Spleen (tissue), 11 donors: ENCODE measurements at regions not wholly inside any gene's neighbourhood (a gene's known extent, or its start where the extent isn't known, plus 50 kb on each side); places are given as distances from the start of the nearest gene placed in this dataset.
"Not testable (repeated sequence)": the region's sequence is repeated elsewhere in the genome, so short reads cannot be mapped to it uniquely, and the experiment has no call there.

Source experiments
- DNase-seq: peaks from one replicate; pipeline ENCODE4 v3.0.0-alpha.2; 2020
- H3K27ac ChIP-seq, 8 donors: fragments of 200-600 bp; sonication (generic) in 7 of 8; 1 replicate in 4 of 8; 2 replicates in 4 of 8; pipeline versions ENCODE4 v1.5.0 to v1.8.0; 2016 to 2021; ENCODE audit warnings: inconsistent platforms in 4 of 8, mild to moderate bottlenecking in 4 of 8, moderate library complexity in 1 of 8
- H3K27me3 ChIP-seq, 7 donors: fragments of 200-600 bp; sonication (generic) in 6 of 7; replicated peaks in 1 of 7; 1 replicate in 4 of 7; 2 replicates in 3 of 7; pipeline versions ENCODE4 v1.5.0 to v1.8.0; 2016 to 2021; ENCODE audit warnings: inconsistent platforms in 3 of 7, mild to moderate bottlenecking in 1 of 7
- H3K36me3 ChIP-seq, 6 donors: fragments of 200-600 bp; sonication (generic) in 5 of 6; 1 replicate in 4 of 6; 2 replicates in 2 of 6; pipeline versions ENCODE4 v1.5.0 to v1.8.0; 2016 to 2021; ENCODE audit warnings: inconsistent platforms in 2 of 6
- H3K4me1 ChIP-seq, 6 donors: fragments of 200-600 bp; sonication (generic) in 5 of 6; 1 replicate in 3 of 6; 2 replicates in 3 of 6; pipeline versions ENCODE4 v1.5.0 to v1.8.0; 2016 to 2021; ENCODE audit warnings: inconsistent platforms in 3 of 6
- H3K4me3 ChIP-seq, 8 donors: fragments of 200-600 bp; sonication (generic) in 7 of 8; 1 replicate in 4 of 8; 2 replicates in 4 of 8; pipeline versions ENCODE4 v1.5.0 to v1.8.0; 2016 to 2021; ENCODE audit warnings: inconsistent platforms in 4 of 8, mild to moderate bottlenecking in 4 of 8, moderate library complexity in 2 of 8
- H3K9me3 ChIP-seq, 8 donors: fragments of 200-600 bp; sonication (generic) in 7 of 8; 1 replicate in 4 of 8; 2 replicates in 4 of 8; pipeline versions ENCODE4 v1.5.0 to v1.8.0; 2016 to 2021; ENCODE audit warnings: inconsistent platforms in 4 of 8
- POLR2A ChIP-seq, 3 donors: fragments of 450-650 bp; IDR thresholded peaks; one replicate each; pipeline ENCODE4 v1.5.1; 2017; ENCODE audit warnings: antibody characterized with exemption in 3 of 3, mild to moderate bottlenecking in 1 of 3
- POLR2AphosphoS5 ChIP-seq, 3 donors: sonication (generic); formaldehyde crosslinking; IDR thresholded peaks; one replicate each; pipeline ENCODE4 v1.5.1; 2017; ENCODE audit warnings: antibody characterized with exemption in 3 of 3
- WGBS, 5 donors: extraction: QIAGEN DNeasy Blood & Tissue Kit in 3 of 5; methylation state at CpG; one replicate each; pipeline versions ENCODE4 v1.1.5 to v1.1.7; 2013 to 2018; 5-methylcytosine and 5-hydroxymethylcytosine counted together
- intact Hi-C: fragments of 100-400 bp; cut with DNase I; formaldehyde crosslinking; loops from one replicate; pipeline ENCODE4 v1.15.0; 2023; ENCODE audit warnings: low total_unique reads
- TF ChIP-seq, protein P1 (sequence below), 11 experiments: fragments of 200-600 bp in 7 of 11; fragments of 450-650 bp in 4 of 11; sonication (generic) in 4 of 11; IDR thresholded peaks in 8 of 11; conservative IDR thresholded peaks in 3 of 11; 1 replicate in 7 of 11; 2 replicates in 4 of 11; pipeline versions ENCODE4 v1.4.0 to v1.8.0; 2016 to 2021; ENCODE audit warnings: antibody characterized with exemption in 11 of 11, inconsistent platforms in 4 of 11, mild to moderate bottlenecking in 1 of 11
- donor health status: healthy with polysubstance abuse.
- donor health status: DM: no; HTN: no; CAD: no; lungs with moderate emphysema.
- donor health status: DM: no; HTN: no; CAD: no.
- donor health status: Bipolar disorder and iron deficiency.
- donor health status: healthy.
- donor health status: DM: no; HTN: no; CAD: no.
- donor health status: DM: yes; HTN: yes; CAD: no.

DNA sequence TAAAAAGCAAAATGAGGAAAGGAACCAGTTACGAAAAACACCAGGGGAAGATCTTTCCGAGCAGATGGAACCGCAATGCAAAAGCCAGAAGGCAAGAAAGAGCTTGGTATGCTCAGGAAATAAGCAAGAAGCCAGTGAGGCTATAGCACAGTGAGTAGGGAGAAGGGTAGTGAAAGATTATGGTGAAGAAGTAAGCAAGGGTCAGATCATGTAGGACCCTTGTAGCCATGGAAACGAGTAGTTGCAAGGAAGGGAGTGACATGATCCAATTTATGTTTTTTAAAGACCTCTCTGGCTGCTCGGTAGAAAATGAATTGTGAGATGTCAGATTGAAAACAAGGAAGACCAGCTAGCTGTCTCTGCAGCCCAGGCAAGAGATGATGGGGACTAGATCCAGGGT, 143.3 kb downstream of the USP31 start:
- TF ChIP-seq POLR2AphosphoS5 (IDR thresholded peaks at IDR 0.05): no peak
- no peak for TF ChIP-seq POLR2A (IDR thresholded peaks at IDR 0.05)
- TF ChIP-seq, protein P1, sequence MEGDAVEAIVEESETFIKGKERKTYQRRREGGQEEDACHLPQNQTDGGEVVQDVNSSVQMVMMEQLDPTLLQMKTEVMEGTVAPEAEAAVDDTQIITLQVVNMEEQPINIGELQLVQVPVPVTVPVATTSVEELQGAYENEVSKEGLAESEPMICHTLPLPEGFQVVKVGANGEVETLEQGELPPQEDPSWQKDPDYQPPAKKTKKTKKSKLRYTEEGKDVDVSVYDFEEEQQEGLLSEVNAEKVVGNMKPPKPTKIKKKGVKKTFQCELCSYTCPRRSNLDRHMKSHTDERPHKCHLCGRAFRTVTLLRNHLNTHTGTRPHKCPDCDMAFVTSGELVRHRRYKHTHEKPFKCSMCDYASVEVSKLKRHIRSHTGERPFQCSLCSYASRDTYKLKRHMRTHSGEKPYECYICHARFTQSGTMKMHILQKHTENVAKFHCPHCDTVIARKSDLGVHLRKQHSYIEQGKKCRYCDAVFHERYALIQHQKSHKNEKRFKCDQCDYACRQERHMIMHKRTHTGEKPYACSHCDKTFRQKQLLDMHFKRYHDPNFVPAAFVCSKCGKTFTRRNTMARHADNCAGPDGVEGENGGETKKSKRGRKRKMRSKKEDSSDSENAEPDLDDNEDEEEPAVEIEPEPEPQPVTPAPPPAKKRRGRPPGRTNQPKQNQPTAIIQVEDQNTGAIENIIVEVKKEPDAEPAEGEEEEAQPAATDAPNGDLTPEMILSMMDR (IDR thresholded peaks at IDR 0.05 in 8 of 11, conservative IDR thresholded peaks at IDR 0.05 in 3 of 11): no peak
- H3K36me3 ChIP-seq: no peaks in the 10 kb centered on the region
- H3K27me3 ChIP-seq: peaks cover 0 to 24% (median 0%) of the 10 kb centered on the region in 7 donors
- no peaks in the 10 kb centered on the region for H3K9me3 ChIP-seq
- no peak overlapping the region for H3K27ac ChIP-seq
- 71 to 73% (median 72%) methylated on average over 5 of the region's 5 CpGs for WGBS, 5 donors
- H3K4me3 ChIP-seq: no peak overlapping the region
- intact Hi-C loops: no loop called here
- DNase-seq: no peak
- H3K4me1 ChIP-seq: no peaks in the 10 kb centered on the region

DNA sequence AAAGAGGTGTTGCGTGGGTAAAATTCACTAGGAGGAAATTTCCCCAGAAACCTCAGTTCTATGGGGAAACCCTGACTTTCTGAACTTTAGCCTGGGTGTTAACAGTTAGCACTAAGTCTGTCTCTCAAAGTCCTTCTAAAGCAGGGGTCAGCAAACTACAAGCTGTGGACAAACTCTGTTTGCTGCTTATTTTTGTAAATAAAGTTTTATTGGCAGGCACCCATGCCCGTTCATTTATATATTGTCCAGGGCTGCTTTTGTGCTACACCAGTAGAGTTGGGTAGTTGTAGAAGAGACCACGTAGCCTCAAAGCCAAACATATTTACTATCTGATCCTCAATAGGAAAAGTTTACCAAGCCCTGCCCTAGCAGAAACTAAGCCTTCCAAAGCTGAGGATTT, 159.7 kb downstream of the USP31 start:
- Histone ChIP-seq H3K27me3 (peaks cover 0 to 18% (median 0%) of the 10 kb centered on the region in 7 donors), H3K9me3 (peaks cover 0 to 22% (median 13%) of the 10 kb centered on the region in 8 donors), H3K36me3 (no peaks in the 10 kb centered on the region), H3K27ac (no peak overlapping the region), H3K4me1 (no peaks in the 10 kb centered on the region), H3K4me3 (no peak overlapping the region)
- whole genome bisulfite sequencing, 5 donors: 66 to 86% (median 76%) methylated on average over 3 of the region's 3 CpGs
- intact Hi-C loops: no loop called here
- TF ChIP-seq POLR2AphosphoS5 (IDR thresholded peaks at IDR 0.05): no peak
- no peak for TF ChIP-seq POLR2A (IDR thresholded peaks at IDR 0.05)
- TF ChIP-seq, protein P1 (IDR thresholded peaks at IDR 0.05 in 8 of 11, conservative IDR thresholded peaks at IDR 0.05 in 3 of 11): no peak
- DNase-seq: no peak

DNA sequence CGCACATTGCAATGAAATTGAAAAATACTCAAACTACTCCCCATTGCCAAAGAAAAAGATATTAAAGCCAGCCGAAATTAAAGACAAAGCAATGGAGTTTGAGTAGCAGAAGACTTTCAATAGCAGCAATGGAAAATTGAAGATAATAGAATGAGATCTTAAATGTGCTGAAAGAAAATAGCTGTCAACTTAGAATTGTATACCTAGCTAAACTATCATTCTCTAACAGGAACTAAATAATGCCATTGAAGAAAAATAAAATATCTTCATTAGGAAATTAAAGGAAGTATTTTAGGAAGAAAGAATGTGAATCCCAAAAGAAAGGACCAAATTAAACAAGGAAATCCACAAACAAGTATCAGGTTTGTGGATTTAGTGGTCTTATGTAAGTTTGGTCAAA, 165.6 kb downstream of the USP31 start:
- Histone ChIP-seq H3K9me3 (peaks cover 0 to 48% (median 37%) of the 10 kb centered on the region in 8 donors), H3K27me3 (peaks cover 0 to 10% (median 0%) of the 10 kb centered on the region in 7 donors), H3K36me3 (no peaks in the 10 kb centered on the region), H3K4me3 (no peak overlapping the region), H3K4me1 (no peaks in the 10 kb centered on the region), H3K27ac (no peak overlapping the region)
- no peak for TF ChIP-seq POLR2A (IDR thresholded peaks at IDR 0.05)
- no peak for TF ChIP-seq POLR2AphosphoS5 (IDR thresholded peaks at IDR 0.05)
- TF ChIP-seq, protein P1 (IDR thresholded peaks at IDR 0.05 in 8 of 11, conservative IDR thresholded peaks at IDR 0.05 in 3 of 11): no peak
- 91 to 97% (median 94%) methylated on average over 2 of the region's 2 CpGs for WGBS, 5 donors
- no peak for DNase-seq
- intact Hi-C loops: no loop called here

DNA sequence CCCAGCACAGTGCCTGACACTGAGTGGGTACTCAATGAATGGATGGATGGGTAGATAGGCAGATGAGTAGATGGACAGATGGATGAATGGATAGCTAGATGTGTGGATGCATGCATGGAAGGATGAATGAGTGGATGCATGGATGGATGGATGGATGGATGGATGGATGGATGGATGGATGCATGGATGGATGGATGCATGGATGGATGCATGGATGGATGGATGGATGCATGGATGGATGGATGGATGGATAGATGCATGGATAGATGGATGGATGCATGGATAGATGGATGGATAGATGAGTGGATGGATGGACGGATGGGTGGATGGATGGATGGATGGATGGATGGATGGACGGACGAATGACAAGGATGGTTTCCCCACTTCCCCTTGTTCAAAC, 166.6 kb downstream of the HS3ST2 start:
- H3K4me3 ChIP-seq, H3K27ac ChIP-seq, intact Hi-C loops, H3K36me3 ChIP-seq, H3K4me1 ChIP-seq, DNase-seq: not testable (repeated sequence)
- 80 to 86% (median 84%) methylated on average over 3 of the region's 3 CpGs for WGBS, 5 donors
- Histone ChIP-seq H3K9me3 (peaks cover 0 to 37% (median 33%) of the 10 kb centered on the region in 8 donors), H3K27me3 (peaks cover 0 to 30% (median 0%) of the 10 kb centered on the region in 7 donors)

DNA sequence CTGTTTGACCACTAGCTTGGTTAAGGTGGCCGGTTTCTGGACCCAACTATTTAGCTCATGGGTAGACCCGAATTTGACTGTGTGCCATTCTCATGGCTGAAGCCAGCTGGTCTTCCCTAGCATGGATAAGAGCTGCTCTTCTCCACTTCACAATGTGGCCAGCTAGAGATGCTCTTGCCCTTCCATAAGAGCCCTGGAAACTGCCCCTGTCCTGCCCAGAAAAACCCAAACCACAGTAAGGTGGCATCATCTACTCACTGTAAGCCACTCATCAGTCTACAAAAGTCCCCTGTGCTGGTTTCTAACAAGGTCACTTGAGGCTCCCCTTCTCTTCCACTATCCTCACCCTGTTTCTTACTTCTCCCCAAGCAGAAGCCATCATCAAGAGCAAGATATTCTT, 165.1 kb downstream of the HS3ST2 start:
- Histone ChIP-seq H3K4me3 (no peak overlapping the region), H3K4me1 (no peaks in the 10 kb centered on the region), H3K27ac (no peak overlapping the region), H3K27me3 (peaks cover 0 to 30% (median 0%) of the 10 kb centered on the region in 7 donors), H3K36me3 (no peaks in the 10 kb centered on the region), H3K9me3 (peaks cover 0 to 22% (median 19%) of the 10 kb centered on the region in 8 donors)
- WGBS, 5 donors: 70 to 93% (median 78%) methylated on average over 2 of the region's 2 CpGs
- TF ChIP-seq POLR2AphosphoS5 (IDR thresholded peaks at IDR 0.05) (no peak), POLR2A (IDR thresholded peaks at IDR 0.05) (no peak)
- TF ChIP-seq, protein P1 (IDR thresholded peaks at IDR 0.05 in 8 of 11, conservative IDR thresholded peaks at IDR 0.05 in 3 of 11): no peak
- DNase-seq: no peak
- intact Hi-C loops: no loop called here
